Cerebellar cortex (tissue), 1 donor: ENCODE measurements at regions not wholly inside any gene's neighbourhood (a gene's known extent, or its start where the extent isn't known, plus 50 kb on each side); places are given as distances from the start of the nearest gene placed in this dataset.

Source experiments
- DNase-seq: peaks from one replicate; pipeline ENCODE4 v3.0.0-alpha.2; 2015; ENCODE audit warnings: low spot score

DNA sequence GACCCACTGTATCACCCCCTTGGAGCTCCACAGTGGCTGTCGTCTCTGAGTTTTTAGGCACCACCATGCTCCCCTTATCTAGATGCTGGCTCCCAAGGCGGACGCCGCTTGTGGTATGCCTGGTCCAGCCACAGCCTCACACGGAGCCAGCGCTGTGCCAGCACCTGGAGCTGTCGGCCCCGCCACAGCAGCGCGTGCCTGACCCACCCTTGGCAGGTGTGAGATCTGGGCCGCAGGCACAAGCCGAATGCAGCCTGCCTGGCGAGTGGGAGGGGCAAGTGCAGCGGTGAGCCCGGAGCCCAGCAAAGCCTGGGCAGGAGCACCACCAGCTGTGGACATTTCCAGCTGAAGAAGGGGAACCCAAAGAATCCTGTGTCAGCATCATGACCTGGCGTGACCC lies 91.9 kb upstream of the BACE2 start:
- DNase-seq = no peak

DNA sequence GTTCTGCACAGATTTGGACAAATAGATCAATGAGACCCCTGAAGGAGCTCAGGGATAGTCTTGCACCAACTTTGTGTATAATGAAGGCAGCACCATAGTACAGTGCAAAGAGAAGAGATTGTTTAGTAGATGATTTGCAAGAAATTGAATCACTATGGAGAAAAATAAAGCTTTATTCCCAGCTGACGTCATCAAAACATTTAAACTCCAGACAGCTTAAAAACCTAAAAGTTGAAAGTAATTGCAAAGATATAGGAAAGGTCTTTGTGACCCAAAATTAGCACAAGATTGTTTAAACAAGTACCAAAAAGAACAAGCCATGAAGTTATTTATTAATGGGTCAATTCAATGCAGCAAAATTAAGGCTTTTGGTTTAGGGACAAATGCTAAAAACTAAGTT lies 88.8 kb upstream of the BACE2 start:
- DNase-seq = no peak

DNA sequence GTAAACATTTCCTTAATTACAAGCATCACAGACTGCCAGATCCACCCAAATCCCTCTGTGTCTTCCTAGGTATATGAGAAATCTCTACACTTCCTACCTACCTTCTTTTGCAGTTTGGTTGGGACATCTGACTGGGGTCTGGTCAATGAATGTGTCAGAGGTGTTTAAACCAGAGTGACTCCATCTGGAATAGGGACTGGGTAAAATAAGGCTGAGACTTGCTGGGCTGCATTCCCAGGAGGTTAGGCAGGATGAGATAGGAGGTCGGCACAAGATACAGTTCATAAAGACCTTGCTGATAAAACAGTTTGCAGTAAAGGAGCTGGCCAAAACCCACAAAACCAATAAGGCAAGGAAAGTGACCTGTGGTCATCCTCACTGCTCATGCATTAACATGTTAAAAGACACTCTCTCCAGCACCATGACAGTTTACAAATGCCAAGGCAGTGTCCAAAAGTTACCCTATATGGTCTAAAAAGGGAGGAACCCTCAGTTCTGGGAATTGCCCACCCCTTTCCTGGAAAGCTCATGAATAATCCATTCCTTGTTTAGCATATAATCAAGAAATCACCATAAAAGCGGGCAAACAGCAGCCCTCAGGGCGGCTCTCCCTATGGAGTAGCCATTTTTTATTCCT lies 87.4 kb upstream of the BACE2 start:
- DNase-seq = no peak

DNA sequence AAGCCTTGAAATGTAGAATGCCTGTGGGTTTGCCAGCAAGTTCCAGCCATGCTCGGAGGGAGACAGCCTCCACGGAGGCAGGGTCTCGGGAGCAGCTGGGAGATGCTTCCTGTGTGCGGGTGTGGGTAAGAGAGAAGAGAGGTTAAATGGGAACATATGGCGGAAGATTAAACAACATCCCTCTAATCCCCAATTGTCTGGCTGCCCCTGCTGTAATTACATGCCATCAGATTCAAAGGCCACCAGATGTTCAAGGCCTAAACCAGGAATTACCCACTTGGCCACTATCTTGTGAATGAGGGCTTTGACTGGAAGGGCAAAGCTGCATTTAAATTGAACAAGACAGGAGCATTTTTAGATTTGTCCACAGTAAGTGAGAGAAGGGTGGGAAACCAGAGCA lies 81.4 kb upstream of the BACE2 start:
- DNase-seq = no peak

DNA sequence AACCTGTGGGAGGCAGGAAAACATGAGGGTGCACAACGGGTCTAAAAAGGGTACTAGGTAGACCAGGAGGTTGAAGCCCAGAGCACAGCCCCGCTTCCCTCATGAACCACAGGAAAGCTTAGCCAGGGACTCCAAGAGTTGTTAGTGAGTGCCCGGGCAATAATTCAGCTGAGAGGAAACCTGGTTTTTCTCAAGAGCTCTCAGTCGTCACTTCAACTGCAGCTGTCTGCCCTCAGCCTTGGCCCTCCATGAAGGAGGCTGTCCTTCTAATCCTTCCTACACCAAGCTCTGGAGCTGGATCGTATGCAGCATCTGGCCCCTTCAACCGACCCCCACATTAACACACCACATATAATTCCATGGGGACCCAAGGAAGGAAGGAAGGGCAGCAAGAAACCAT lies 77.0 kb upstream of the BACE2 start:
- no peak for DNase-seq

DNA sequence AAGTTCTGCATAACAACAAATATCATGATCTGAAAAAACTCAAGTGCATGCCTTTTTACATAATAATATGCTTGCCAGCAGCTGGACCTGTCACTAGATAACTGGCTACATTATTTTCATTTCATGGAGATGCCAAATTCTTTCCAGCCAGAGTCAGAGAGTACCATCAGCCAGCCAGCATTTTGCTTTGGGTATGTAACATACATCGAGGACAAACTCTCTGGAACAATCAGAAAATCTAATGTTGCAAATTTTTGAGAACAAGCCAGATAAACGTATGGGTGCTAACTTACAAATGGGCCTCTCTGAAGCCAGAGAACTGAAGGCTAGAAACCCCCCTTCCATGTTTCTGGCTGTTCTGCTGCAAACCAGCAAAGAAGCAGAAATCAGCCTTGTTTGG lies 76.3 kb upstream of the BACE2 start:
- DNase-seq = no peak

DNA sequence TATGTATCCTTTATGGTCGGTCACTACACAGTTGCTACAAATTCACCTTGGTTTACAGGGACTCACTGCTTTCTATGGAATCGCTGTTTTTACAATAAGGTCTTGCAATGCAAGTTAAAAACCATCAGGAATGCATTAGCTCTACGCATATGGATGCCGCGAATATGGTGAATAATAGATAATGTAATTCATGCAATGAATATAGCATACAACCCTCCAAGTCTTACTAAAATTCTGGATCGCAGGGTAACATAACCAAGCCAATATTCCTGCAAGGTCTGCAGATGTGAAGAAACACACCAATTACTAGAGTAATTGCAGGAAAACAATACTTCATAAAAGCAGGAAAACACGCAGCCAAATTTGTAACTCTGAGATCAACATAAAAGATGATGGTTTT lies 75.6 kb upstream of the BACE2 start:
- no peak for DNase-seq

DNA sequence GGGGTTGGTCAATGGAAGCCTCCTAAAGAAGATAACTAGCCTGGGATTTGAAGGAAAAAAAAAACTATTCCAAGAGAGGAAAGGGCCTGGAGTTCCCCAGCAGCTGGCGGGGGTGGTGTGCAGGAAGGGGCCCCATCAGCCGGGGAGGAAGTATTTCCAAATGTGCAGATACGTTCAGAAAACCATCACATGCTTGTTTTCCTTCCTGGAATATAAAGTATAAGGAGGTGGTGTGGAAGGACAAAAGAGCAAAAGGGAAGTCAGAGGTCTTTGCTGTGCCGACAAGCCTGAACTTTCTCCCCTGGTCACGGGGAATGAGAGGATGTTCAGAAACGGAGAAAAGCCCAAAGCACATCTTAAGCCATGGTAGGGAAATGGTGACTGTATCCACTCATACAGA lies 72.0 kb upstream of the BACE2 start:
- no peak for DNase-seq

DNA sequence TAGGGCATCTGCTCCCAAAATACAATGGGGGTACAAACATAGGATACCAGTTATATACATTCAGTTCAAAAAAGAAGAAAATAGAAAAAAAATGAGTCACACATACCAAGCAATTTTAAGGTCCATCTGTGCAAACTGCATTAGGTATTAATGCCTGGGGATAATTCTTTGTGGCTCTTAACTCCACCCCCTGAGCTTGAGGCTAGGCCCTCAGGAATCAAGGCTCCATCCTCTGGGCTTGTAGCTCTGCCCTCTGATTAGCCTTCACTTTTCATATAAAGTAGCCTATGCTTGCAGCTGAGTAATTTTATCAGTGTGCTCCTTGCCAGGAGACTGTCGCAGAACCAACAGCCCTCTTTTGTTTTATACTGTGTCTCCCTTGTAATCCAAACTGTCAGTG lies 69.9 kb upstream of the BACE2 start:
- no peak for DNase-seq

DNA sequence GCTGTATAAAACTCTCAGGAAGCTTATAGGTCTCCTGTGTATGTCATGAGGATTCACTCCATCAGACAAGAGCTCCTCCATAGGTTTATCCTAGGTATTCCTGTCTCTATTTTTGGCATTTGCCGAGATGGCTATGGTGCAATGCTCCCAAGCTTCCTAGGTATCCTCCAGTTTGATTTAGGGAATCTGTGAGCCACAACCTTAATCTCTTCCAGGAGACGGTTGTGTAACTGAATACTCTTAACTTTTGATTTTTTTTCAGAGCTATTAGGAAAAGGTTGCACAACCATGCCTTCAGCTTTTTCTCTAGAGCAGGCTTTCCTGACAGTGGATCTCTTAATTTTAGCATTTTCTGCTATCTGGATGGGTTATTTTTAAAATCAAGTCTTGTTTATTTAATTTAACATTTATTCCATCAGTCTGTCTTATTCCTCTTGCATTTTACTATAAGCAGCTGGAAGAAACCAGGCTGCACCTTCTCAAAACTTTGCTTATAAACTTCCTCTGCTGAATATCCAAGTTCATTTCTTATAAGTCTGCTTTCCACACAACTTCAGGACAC lies 69.4 kb upstream of the BACE2 start:
- DNase-seq = no peak

DNA sequence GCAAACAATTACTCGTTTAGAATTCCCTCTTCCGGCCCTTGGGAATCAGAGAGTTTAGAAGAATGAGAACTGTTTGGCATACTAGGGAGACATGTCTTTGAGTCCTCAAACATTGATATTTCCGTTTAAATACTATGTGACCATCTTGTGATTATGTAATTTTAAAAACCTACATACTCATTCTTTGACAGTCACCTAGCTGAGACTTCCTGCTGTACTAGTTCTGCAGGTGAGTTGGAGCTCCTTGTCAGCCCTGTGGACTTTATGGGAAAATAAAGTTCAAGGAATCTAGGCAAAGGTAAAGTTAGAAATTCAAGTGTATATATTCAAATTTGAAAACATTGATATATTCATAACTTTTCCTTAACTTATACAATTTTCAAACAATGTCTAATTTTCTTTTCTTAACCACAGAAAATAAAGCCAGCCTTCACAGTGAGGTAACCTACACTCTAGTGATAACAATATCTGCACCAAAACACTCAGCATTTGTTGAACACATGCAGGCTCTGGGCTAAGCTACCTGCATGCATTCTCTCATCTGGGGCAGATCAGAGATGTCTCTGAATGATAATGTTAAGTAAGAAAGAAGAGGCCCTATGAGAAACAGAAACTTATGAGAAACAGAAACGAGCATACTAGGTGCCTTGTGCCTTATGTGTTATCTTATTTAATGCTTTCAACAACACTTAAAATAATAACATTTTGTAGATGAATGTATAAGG lies 67.0 kb upstream of the BACE2 start:
- DNase-seq = no peak

DNA sequence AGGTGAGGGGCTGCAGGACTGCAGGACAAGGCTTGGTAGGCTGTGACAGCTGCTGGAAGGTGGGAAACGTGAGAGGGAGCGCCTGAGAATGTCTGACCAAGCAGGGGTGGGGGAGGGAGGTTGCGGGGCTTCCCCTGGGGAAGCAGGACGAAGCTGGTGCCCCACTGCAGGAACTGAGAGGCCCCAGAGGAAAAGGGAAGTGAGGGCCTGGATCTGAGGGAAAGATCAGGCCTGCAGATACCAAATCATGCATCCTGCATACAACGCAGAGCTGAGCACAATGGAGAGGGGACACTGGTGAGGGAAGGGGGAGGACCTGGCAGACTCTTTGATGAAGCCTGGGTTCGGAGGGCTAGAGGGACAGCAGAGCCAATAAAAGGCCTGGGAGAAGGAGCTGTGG lies 65.7 kb upstream of the BACE2 start:
- no peak for DNase-seq

DNA sequence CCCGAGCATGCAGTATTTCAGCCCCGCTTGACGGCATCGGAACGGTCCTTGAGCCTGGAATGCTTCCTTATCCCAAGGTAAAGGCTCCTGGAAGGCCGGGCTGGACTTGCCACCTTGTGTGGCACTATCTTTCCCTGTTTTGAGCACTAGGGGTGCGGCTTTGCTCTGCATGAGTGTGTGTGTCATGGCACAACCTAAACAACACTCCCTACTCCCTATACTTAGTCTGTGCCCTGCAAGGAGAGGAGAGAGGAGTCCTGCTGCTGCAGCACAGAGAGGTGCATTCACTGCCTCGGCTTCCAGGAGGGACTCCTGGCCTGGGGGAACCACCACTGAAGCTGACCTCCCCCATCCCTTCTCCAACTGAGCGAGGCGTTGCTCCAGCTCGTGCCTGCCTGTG lies 60.4 kb upstream of the BACE2 start:
- no peak for DNase-seq

DNA sequence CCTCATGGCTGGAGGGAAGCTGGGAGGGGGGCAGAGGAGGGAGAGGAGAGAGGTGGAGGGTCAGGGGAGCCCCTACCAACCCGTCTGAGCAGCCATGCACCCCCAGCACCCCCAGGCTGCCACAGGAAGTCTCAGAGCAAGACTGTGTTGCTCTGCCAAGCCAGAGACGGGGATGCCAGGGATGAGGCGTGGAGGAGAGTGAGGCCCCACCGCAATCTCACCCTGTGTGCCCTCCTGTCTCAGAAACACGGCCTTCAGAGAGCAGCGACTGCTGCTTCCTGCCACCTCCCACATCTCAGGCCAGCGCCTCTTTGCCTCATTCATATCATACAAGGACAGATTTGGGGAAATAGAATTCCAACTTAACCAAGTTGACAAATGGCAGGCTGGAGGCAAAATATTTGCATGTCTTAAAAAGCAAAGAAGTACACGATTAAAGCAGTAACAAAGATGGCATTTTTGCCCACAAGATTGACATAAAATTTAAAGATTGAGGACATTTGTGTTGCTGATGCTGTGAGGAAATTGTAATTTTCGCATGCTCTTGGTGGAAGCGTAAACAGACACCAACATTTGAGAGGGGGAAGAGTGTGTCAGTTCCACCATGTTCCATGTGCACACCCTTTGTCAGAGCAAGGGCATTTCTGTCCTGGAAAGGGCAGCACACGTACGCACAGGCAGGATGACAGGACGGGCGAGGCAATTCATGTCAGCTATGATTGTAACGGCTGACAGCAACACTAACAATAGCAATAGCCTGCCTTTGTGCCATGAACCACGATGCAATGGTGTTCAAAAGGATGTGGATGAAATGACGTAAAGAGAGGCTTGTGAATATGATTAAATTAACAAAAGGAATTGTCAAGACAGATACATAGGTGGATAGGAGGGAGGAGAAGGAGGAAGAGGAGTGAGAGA lies 59.0 kb upstream of the BACE2 start:
- DNase-seq = no peak

DNA sequence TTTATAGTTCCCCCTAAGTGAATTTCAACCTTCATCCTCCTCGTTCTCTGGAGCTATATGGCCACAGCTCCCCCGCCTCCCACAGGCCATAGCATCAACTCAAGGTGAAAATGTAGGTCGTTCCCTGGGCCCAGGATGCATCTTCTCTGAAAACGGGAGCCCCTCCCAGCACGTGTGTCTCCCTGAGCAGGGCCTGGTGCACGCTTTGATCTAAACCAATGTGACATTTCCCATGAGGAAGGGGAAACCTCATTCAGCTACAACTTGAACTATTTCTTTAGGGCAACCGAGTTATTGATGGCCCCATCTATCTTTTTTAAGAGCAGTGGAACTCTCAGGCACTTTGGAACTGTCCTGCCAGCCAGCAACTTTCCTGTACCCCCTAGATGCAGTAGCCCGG lies 57.8 kb upstream of the BACE2 start:
- no peak for DNase-seq

DNA sequence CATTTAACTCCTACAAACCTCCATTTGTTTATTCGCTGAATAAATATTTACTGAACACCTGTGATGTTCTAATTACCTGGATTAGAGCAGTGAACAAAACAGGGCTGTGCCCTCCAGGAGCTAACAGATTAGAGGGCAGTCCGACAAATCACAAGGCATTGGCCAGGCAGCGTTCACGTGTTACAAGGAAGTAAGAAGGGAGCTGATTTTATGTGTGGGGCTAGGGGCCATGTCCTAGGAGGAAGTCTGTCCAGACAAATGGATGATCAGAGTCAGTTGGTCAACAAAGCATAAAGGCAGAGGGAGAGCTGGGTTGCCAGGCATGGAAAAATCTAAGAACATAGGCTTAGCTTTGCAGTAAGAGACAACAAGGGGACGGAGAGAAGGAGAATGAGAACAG lies 57.3 kb upstream of the BACE2 start:
- no peak for DNase-seq

DNA sequence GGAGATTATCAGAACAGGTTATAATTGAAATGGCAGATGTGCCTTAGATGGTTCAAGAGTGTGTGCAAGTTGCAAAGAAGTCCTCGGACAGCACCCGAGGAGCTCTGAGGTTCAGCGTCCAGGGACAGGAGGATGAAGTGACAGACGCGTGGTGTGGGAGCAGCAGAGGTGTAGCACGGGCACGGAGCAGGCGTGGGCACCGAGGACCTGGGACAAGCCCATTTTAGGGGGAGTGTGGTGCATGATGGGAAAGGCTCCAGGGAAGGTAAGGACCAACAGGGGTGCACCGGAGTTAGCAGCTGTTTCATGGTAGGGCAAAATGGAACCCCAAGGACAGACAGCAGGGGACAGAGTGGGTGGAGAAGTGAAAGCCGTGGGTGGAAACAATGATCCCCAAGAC lies 56.3 kb upstream of the BACE2 start:
- DNase-seq = no peak

DNA sequence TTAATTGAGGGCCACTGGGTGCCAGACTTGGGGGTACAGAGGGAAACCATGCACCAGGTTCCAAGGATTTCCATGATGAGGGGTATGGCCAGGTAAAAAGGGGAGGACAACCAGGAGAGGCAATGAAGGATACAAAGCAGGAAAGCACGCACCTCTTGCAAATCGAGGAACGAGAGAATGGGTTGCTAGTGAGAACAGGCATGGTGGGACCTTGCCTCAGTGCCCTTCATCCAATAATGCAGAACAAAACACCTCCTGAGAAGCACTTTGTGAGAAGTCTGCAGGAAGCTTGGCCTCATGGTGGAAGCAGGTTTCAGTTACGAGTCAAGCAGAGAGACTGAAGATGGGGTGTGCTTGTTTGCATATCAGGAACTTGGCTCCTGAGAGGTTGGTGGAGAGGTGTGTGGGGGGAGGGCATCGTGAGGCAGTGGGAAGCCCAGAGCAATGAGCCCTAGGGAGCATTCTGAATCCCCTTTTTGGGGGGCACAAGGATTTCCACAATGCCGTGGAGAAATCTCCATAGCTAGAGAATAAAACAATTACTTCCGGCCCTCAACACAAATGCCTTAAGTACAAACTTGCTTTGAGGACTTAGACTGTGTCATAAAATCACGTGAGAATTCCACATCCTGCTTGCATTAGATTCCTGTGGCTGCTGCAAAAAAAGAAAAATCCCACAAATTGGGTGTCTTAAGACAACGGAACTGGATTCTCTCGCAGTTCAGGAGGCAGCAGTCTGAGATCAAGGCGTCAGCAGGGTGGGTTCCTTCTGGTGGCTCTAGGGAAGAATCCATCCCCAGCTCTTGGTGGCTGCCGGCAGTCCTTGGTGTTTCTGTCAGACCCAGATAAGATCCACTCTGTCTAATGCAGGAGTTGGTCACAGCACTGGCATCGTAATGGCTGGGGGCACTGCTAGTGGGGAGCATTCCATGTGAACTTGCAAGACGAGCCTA lies 54.9 kb upstream of the BACE2 start:
- DNase-seq = no peak

DNA sequence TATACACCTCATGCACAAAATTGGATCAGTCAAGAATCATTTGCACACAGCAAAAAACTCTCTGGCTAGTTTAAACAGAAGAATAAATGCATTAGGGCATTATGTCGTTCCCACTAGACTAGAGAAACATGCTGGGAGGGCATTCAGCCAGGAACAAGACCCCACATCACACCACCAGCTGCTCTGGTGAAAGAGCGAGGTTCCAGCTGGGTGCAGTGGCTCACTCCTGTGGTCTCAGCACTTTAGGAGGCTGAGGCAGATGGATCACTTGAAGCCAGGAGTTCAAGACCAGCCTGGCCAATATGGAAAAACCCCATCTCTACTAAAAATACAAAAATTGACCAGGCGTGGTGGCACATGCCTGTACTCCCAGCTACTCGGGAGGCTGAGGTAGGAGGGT lies 52.1 kb upstream of the BACE2 start:
- DNase-seq = no peak
